ENCODE measurements at regions not wholly inside any gene's neighbourhood (a gene's known extent, or its start where the extent isn't known, plus 50 kb on each side); places are given as distances from the start of the nearest gene placed in this dataset.

DNA sequence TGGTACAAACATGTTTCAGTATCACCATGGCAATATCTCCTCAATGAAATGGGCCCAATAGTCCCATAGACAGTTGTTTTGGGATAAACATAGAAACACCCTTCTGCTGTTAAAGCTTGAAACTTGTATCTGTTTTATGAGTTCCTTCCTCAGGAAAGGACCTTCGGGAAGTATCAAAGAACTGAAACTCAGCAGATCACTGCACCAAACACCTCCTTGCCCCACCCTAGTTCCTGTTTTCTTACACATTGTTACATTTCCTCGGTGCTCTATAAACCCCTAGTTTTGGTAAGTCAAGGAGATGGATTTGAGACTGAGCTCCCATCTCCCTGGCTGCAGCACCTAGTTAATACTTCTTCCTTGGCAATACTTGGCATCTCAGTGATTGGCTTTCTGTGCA lies 73.8 kb upstream of the ECI2 start (continued):
- TF ChIP-seq, protein P1, sequence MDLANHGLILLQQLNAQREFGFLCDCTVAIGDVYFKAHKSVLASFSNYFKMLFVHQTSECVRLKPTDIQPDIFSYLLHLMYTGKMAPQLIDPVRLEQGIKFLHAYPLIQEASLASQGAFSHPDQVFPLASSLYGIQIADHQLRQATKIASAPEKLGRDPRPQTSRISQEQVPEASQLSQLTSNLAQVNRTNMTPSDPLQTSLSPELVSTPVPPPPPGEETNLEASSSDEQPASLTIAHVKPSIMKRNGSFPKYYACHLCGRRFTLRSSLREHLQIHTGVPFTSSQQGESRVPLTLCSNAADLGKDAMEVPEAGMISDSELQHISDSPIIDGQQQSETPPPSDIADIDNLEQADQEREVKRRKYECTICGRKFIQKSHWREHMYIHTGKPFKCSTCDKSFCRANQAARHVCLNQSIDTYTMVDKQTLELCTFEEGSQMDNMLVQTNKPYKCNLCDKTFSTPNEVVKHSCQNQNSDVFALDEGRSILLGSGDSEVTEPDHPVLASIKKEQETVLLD (IDR thresholded peaks at IDR 0.05) = no peak
- no peak for TF ChIP-seq ZNF232 (CRISPR knock-in tag; IDR thresholded peaks at IDR 0.05)
- TF ChIP-seq, protein P2, sequence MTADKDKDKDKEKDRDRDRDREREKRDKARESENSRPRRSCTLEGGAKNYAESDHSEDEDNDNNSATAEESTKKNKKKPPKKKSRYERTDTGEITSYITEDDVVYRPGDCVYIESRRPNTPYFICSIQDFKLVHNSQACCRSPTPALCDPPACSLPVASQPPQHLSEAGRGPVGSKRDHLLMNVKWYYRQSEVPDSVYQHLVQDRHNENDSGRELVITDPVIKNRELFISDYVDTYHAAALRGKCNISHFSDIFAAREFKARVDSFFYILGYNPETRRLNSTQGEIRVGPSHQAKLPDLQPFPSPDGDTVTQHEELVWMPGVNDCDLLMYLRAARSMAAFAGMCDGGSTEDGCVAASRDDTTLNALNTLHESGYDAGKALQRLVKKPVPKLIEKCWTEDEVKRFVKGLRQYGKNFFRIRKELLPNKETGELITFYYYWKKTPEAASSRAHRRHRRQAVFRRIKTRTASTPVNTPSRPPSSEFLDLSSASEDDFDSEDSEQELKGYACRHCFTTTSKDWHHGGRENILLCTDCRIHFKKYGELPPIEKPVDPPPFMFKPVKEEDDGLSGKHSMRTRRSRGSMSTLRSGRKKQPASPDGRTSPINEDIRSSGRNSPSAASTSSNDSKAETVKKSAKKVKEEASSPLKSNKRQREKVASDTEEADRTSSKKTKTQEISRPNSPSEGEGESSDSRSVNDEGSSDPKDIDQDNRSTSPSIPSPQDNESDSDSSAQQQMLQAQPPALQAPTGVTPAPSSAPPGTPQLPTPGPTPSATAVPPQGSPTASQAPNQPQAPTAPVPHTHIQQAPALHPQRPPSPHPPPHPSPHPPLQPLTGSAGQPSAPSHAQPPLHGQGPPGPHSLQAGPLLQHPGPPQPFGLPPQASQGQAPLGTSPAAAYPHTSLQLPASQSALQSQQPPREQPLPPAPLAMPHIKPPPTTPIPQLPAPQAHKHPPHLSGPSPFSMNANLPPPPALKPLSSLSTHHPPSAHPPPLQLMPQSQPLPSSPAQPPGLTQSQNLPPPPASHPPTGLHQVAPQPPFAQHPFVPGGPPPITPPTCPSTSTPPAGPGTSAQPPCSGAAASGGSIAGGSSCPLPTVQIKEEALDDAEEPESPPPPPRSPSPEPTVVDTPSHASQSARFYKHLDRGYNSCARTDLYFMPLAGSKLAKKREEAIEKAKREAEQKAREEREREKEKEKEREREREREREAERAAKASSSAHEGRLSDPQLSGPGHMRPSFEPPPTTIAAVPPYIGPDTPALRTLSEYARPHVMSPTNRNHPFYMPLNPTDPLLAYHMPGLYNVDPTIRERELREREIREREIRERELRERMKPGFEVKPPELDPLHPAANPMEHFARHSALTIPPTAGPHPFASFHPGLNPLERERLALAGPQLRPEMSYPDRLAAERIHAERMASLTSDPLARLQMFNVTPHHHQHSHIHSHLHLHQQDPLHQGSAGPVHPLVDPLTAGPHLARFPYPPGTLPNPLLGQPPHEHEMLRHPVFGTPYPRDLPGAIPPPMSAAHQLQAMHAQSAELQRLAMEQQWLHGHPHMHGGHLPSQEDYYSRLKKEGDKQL (CRISPR knock-in tag; IDR thresholded peaks at IDR 0.05; ENCODE audit: borderline replicate concordance) = no peak

DNA sequence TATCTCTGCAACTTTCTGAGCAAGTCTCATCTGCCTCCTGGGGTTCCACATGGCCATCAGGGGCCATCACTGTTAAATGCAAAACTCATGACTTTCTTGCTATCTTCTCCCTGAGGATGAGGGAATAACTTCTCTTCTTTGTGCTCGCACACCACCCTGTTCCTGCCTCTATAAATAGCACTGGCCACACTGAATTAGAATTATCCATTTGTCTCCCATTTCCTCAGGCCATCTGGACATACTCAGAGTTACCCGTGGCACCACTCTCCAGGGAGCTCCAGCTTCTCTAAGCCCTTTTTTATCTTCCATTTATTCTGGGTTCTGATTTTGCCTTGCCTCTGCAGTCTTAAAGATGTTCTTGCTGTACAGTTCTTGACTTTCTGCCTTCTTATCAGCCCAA lies 72.8 kb upstream of the ECI2 start:
- no TSS peak for BruUV-seq (replicated peaks)
- WGBS (ENCODE audit: insufficient coverage, low coverage, missing lambda C conversion rate) = 8% methylated on average over 2 of the region's 2 CpGs
- Histone ChIP-seq H3K4me3 (no peak overlapping the region), H2AFZ (ENCODE audit: low read depth, low read length) (no peak overlapping the region), H3K36me3 (ENCODE audit: control insufficient read depth, insufficient read depth, low read length) (no peaks in the 10 kb centered on the region), H3K9me1 (ENCODE audit: control insufficient read depth, insufficient read depth, low read length) (no peaks in the 10 kb centered on the region), H3K9me3 (replicated peaks; ENCODE audit: control insufficient read depth, insufficient read depth, low read depth, low read length) (no peaks in the 10 kb centered on the region; the same call in 1 of the 2 replicates), H3K27ac (ENCODE audit: extremely low read depth, low read depth, low read length) (no peak overlapping the region), H3K9ac (ENCODE audit: insufficient read depth in 1 of 2, low read depth in 2 of 2, low read length in 2 of 2) (no peak overlapping the region), H3K4me2 (ENCODE audit: insufficient read depth, low read length) (no peak overlapping the region), H3K27me3 (ENCODE audit: control insufficient read depth in 2 of 2, insufficient read depth in 2 of 2, low read length in 2 of 2) (peaks cover 0 to 10% of the 10 kb centered on the region in 2 experiments; a peak in 1 of 5 replicates), H3K79me2 (ENCODE audit: control insufficient read depth, insufficient read depth, low read length) (no peaks in the 10 kb centered on the region), H4K20me1 (replicated peaks; ENCODE audit: control insufficient read depth, insufficient read depth, low read length) (no peaks in the 10 kb centered on the region), H3K4me1 (replicated peaks in 1 of 2; ENCODE audit: control insufficient read depth in 2 of 2, insufficient read depth in 2 of 2, low read length in 2 of 2) (no peaks in the 10 kb centered on the region)
- ATAC-seq = no peak
- CTCF ChIA-PET (ENCODE audit: low intra/inter-chr PET ratio) = no interaction called here
- no peak for DNase-seq (ENCODE audit: extremely low read depth in 1 of 4, low spot score in 3 of 4)
- in situ Hi-C loops (cut with MboI) (no loop called here), intact Hi-C loops (cut with micrococcal nuclease) (no loop called here)
- POLR2A ChIA-PET = no interaction called here
- FAIRE-seq = no peak
- TF ChIP-seq ZFP30 (CRISPR knock-in tag; IDR thresholded peaks at IDR 0.05; ENCODE audit: borderline replicate concordance) (no peak), ZNF134 (CRISPR knock-in tag; conservative IDR thresholded peaks at IDR 0.05) (no peak), ZNF165 (CRISPR knock-in tag; IDR thresholded peaks at IDR 0.05; ENCODE audit: borderline replicate concordance) (no peak), ARNT (IDR thresholded peaks at IDR 0.05) (no peak), SAFB (IDR thresholded peaks at IDR 0.05; ENCODE audit: borderline replicate concordance, low read depth, low read length) (no peak), MYC (IDR thresholded peaks at IDR 0.05; ENCODE audit: low read depth, low read length) (no peak), MYC (CRISPR knock-in tag; IDR thresholded peaks at IDR 0.05; ENCODE audit: borderline replicate concordance, low read depth) (no peak), TAF15 (IDR thresholded peaks at IDR 0.05; ENCODE audit: low read depth, low read length) (no peak)
- TF ChIP-seq, protein P3, sequence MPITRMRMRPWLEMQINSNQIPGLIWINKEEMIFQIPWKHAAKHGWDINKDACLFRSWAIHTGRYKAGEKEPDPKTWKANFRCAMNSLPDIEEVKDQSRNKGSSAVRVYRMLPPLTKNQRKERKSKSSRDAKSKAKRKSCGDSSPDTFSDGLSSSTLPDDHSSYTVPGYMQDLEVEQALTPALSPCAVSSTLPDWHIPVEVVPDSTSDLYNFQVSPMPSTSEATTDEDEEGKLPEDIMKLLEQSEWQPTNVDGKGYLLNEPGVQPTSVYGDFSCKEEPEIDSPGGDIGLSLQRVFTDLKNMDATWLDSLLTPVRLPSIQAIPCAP (CRISPR knock-in tag; IDR thresholded peaks at IDR 0.05; ENCODE audit: borderline replicate concordance) = no peak

All from K562 (cell line).